ENCODE measurements at regions not wholly inside any gene's neighbourhood (a gene's known extent, or its start where the extent isn't known, plus 50 kb on each side); places are given as distances from the start of the nearest gene placed in this dataset.

- TF ChIP-seq ZNF503 (CRISPR knock-in tag; IDR thresholded peaks at IDR 0.05) (no peak), ZNF484 (CRISPR knock-in tag; IDR thresholded peaks at IDR 0.05; ENCODE audit: borderline replicate concordance, low read depth) (no peak), KMT2B (CRISPR knock-in tag; IDR thresholded peaks at IDR 0.05) (peak; percentile 32; the same call in 1 of the 2 replicates), CREM (IDR thresholded peaks at IDR 0.05) (no peak; the same call in 1 of the 2 replicates), CREM (CRISPR knock-in tag; IDR thresholded peaks at IDR 0.05) (no peak), ZNF468 (CRISPR knock-in tag; IDR thresholded peaks at IDR 0.05) (no peak), HDAC2 (CRISPR knock-in tag; IDR thresholded peaks at IDR 0.05) (no peak), SPEN (CRISPR knock-in tag; IDR thresholded peaks at IDR 0.05; ENCODE audit: low read depth) (no peak), MAFK (conservative IDR thresholded peaks at IDR 0.05 in 1 of 2, IDR thresholded peaks at IDR 0.05 in 1 of 2; ENCODE audit: low read length in 2 of 2) (no peak), GLI4 (CRISPR knock-in tag; IDR thresholded peaks at IDR 0.05; ENCODE audit: borderline replicate concordance) (no peak), FOXA3 (CRISPR knock-in tag; IDR thresholded peaks at IDR 0.05) (0 out of 2 replicates have a peak, but pooled peaks have one; percentile 36), MATR3 (CRISPR knock-in tag; IDR thresholded peaks at IDR 0.05) (no peak), ZNF672 (CRISPR knock-in tag; IDR thresholded peaks at IDR 0.05) (no peak), NFKB2 (CRISPR knock-in tag; IDR thresholded peaks at IDR 0.05; ENCODE audit: borderline replicate concordance) (no peak), MAFG (CRISPR knock-in tag; IDR thresholded peaks at IDR 0.05) (no peak), ZNF782 (CRISPR knock-in tag; IDR thresholded peaks at IDR 0.05; ENCODE audit: borderline replicate concordance) (no peak), ZNF276 (CRISPR knock-in tag; IDR thresholded peaks at IDR 0.05; ENCODE audit: low read depth) (no peak)
Measured at GRCh38 chr15:85296615-85297402, 83.6 kb upstream of the AKAP13 start (continued).
